ENCODE measurements at regions not wholly inside any gene's neighbourhood (a gene's known extent, or its start where the extent isn't known, plus 50 kb on each side); places are given as distances from the start of the nearest gene placed in this dataset.

GRCh38 chr6:91713911-91714310 is 1127.0 kb upstream of the MAP3K7 start:
- no peaks in the 10 kb centered on the region for H3K27me3 ChIP-seq (ENCODE audit: control insufficient read depth in 5 of 5, insufficient read depth in 4 of 5, low read length in 5 of 5)
- H3K4me3 ChIP-seq (ENCODE audit: low read depth in 1 of 5, low read length in 5 of 5): no peak overlapping the region
- no peak overlapping the region for H3K27ac ChIP-seq (ENCODE audit: low read depth, low read length)
- no peak overlapping the region for H3K9ac ChIP-seq (ENCODE audit: low read length in 5 of 5)
- no peaks in the 10 kb centered on the region for H3K4me1 ChIP-seq (ENCODE audit: control insufficient read depth in 5 of 5, insufficient read depth in 5 of 5, low read length in 5 of 5)
- no peaks in the 10 kb centered on the region for H3K36me3 ChIP-seq (ENCODE audit: control insufficient read depth in 5 of 5, insufficient read depth in 5 of 5, low read length in 5 of 5)
- H3K9me3 ChIP-seq (ENCODE audit: control insufficient read depth in 5 of 5, low read length in 5 of 5): peaks cover 0 to 2% (median 0%) of the 10 kb centered on the region in 5 donors

- Histone ChIP-seq H3K36me3 (ENCODE audit: control insufficient read depth in 5 of 5, insufficient read depth in 5 of 5, low read length in 5 of 5) (no peaks in the 10 kb centered on the region), H3K27ac (ENCODE audit: low read depth, low read length) (no peak overlapping the region), H3K4me1 (ENCODE audit: control insufficient read depth in 5 of 5, insufficient read depth in 5 of 5, low read length in 5 of 5) (no peaks in the 10 kb centered on the region), H3K9ac (ENCODE audit: low read length in 5 of 5) (no peak overlapping the region), H3K9me3 (ENCODE audit: control insufficient read depth in 5 of 5, low read length in 5 of 5) (no peaks in the 10 kb centered on the region), H3K4me3 (ENCODE audit: low read depth in 1 of 5, low read length in 5 of 5) (no peak overlapping the region), H3K27me3 (ENCODE audit: control insufficient read depth in 5 of 5, insufficient read depth in 4 of 5, low read length in 5 of 5) (no peaks in the 10 kb centered on the region)
These were observed 1124.6 kb upstream of the MAP3K7 start for GRCh38 chr6:91711518-91711917.

- H3K27ac ChIP-seq (ENCODE audit: low read depth, low read length): no peak overlapping the region
- H3K4me3 ChIP-seq (ENCODE audit: low read depth in 1 of 5, low read length in 5 of 5): no peak overlapping the region
- H3K9me3 ChIP-seq (ENCODE audit: control insufficient read depth in 5 of 5, low read length in 5 of 5): no peaks in the 10 kb centered on the region
- no peak overlapping the region for H3K9ac ChIP-seq (ENCODE audit: low read length in 5 of 5)
- H3K4me1 ChIP-seq (ENCODE audit: control insufficient read depth in 5 of 5, insufficient read depth in 5 of 5, low read length in 5 of 5): no peaks in the 10 kb centered on the region
- H3K27me3 ChIP-seq (ENCODE audit: control insufficient read depth in 5 of 5, insufficient read depth in 4 of 5, low read length in 5 of 5): no peaks in the 10 kb centered on the region
- no peaks in the 10 kb centered on the region for H3K36me3 ChIP-seq (ENCODE audit: control insufficient read depth in 5 of 5, insufficient read depth in 5 of 5, low read length in 5 of 5)
These were observed 1123.5 kb upstream of the MAP3K7 start for GRCh38 chr6:91710342-91710741.

- Histone ChIP-seq H3K4me1 (ENCODE audit: control insufficient read depth in 5 of 5, insufficient read depth in 5 of 5, low read length in 5 of 5) (no peaks in the 10 kb centered on the region), H3K27ac (ENCODE audit: low read depth, low read length) (no peak overlapping the region), H3K4me3 (ENCODE audit: low read depth in 1 of 5, low read length in 5 of 5) (no peak overlapping the region), H3K36me3 (ENCODE audit: control insufficient read depth in 5 of 5, insufficient read depth in 5 of 5, low read length in 5 of 5) (no peaks in the 10 kb centered on the region), H3K9me3 (ENCODE audit: control insufficient read depth in 5 of 5, low read length in 5 of 5) (no peaks in the 10 kb centered on the region), H3K9ac (ENCODE audit: low read length in 5 of 5) (no peak overlapping the region), H3K27me3 (ENCODE audit: control insufficient read depth in 5 of 5, insufficient read depth in 4 of 5, low read length in 5 of 5) (no peaks in the 10 kb centered on the region)
These were observed 1121.7 kb upstream of the MAP3K7 start for GRCh38 chr6:91708534-91708933.

- Histone ChIP-seq H3K27me3 (ENCODE audit: control insufficient read depth in 5 of 5, insufficient read depth in 4 of 5, low read length in 5 of 5) (no peaks in the 10 kb centered on the region), H3K9ac (ENCODE audit: low read length in 5 of 5) (no peak overlapping the region), H3K36me3 (ENCODE audit: control insufficient read depth in 5 of 5, insufficient read depth in 5 of 5, low read length in 5 of 5) (no peaks in the 10 kb centered on the region), H3K9me3 (ENCODE audit: control insufficient read depth in 5 of 5, low read length in 5 of 5) (no peaks in the 10 kb centered on the region), H3K4me1 (ENCODE audit: control insufficient read depth in 5 of 5, insufficient read depth in 5 of 5, low read length in 5 of 5) (no peaks in the 10 kb centered on the region), H3K27ac (ENCODE audit: low read depth, low read length) (no peak overlapping the region), H3K4me3 (ENCODE audit: low read depth in 1 of 5, low read length in 5 of 5) (no peak overlapping the region)
These were observed 1118.8 kb upstream of the MAP3K7 start for GRCh38 chr6:91705646-91706045.

GRCh38 chr6:91704531-91704930 is 1117.7 kb upstream of the MAP3K7 start:
- Histone ChIP-seq H3K36me3 (ENCODE audit: control insufficient read depth in 5 of 5, insufficient read depth in 5 of 5, low read length in 5 of 5) (no peaks in the 10 kb centered on the region), H3K27me3 (ENCODE audit: control insufficient read depth in 5 of 5, insufficient read depth in 4 of 5, low read length in 5 of 5) (no peaks in the 10 kb centered on the region), H3K27ac (ENCODE audit: low read depth, low read length) (no peak overlapping the region), H3K4me1 (ENCODE audit: control insufficient read depth in 5 of 5, insufficient read depth in 5 of 5, low read length in 5 of 5) (no peaks in the 10 kb centered on the region), H3K4me3 (ENCODE audit: low read depth in 1 of 5, low read length in 5 of 5) (no peak overlapping the region), H3K9me3 (ENCODE audit: control insufficient read depth in 5 of 5, low read length in 5 of 5) (no peaks in the 10 kb centered on the region), H3K9ac (ENCODE audit: low read length in 5 of 5) (no peak overlapping the region)

- no peak overlapping the region for H3K27ac ChIP-seq (ENCODE audit: low read depth, low read length)
- no peak overlapping the region for H3K4me3 ChIP-seq (ENCODE audit: low read depth in 1 of 5, low read length in 5 of 5)
- H3K36me3 ChIP-seq (ENCODE audit: control insufficient read depth in 5 of 5, insufficient read depth in 5 of 5, low read length in 5 of 5): no peaks in the 10 kb centered on the region
- H3K27me3 ChIP-seq (ENCODE audit: control insufficient read depth in 5 of 5, insufficient read depth in 4 of 5, low read length in 5 of 5): no peaks in the 10 kb centered on the region
- H3K4me1 ChIP-seq (ENCODE audit: control insufficient read depth in 5 of 5, insufficient read depth in 5 of 5, low read length in 5 of 5): no peaks in the 10 kb centered on the region
- H3K9me3 ChIP-seq (ENCODE audit: control insufficient read depth in 5 of 5, low read length in 5 of 5): no peaks in the 10 kb centered on the region
- no peak overlapping the region for H3K9ac ChIP-seq (ENCODE audit: low read length in 5 of 5)
These were observed 1110.3 kb upstream of the MAP3K7 start for GRCh38 chr6:91697010-91697695.

- Histone ChIP-seq H3K4me3 (ENCODE audit: low read depth in 1 of 5, low read length in 5 of 5) (no peak overlapping the region), H3K9ac (ENCODE audit: low read length in 5 of 5) (no peak overlapping the region)
These were observed 1108.3 kb upstream of the MAP3K7 start for GRCh38 chr6:91695221-91695620.

GRCh38 chr6:91694016-91694654 is 1107.3 kb upstream of the MAP3K7 start:
- Histone ChIP-seq H3K27me3 (ENCODE audit: control insufficient read depth in 5 of 5, insufficient read depth in 4 of 5, low read length in 5 of 5) (no peaks in the 10 kb centered on the region), H3K9ac (ENCODE audit: low read length in 5 of 5) (no peak overlapping the region), H3K4me1 (ENCODE audit: control insufficient read depth in 5 of 5, insufficient read depth in 5 of 5, low read length in 5 of 5) (no peaks in the 10 kb centered on the region)

More at GRCh38 chr6:91695221-91695620, 1108.3 kb upstream of the MAP3K7 start:
- Histone ChIP-seq H3K9me3 (ENCODE audit: control insufficient read depth in 5 of 5, low read length in 5 of 5) (no peaks in the 10 kb centered on the region), H3K36me3 (ENCODE audit: control insufficient read depth in 5 of 5, insufficient read depth in 5 of 5, low read length in 5 of 5) (no peaks in the 10 kb centered on the region), H3K27ac (ENCODE audit: low read depth, low read length) (no peak overlapping the region), H3K27me3 (ENCODE audit: control insufficient read depth in 5 of 5, insufficient read depth in 4 of 5, low read length in 5 of 5) (no peaks in the 10 kb centered on the region), H3K4me1 (ENCODE audit: control insufficient read depth in 5 of 5, insufficient read depth in 5 of 5, low read length in 5 of 5) (no peaks in the 10 kb centered on the region)

GRCh38 chr6:91691449-91691848 is 1104.6 kb upstream of the MAP3K7 start:
- Histone ChIP-seq H3K4me3 (ENCODE audit: low read depth in 1 of 5, low read length in 5 of 5) (no peak overlapping the region), H3K9ac (ENCODE audit: low read length in 5 of 5) (no peak overlapping the region), H3K4me1 (ENCODE audit: control insufficient read depth in 5 of 5, insufficient read depth in 5 of 5, low read length in 5 of 5) (no peaks in the 10 kb centered on the region), H3K36me3 (ENCODE audit: control insufficient read depth in 5 of 5, insufficient read depth in 5 of 5, low read length in 5 of 5) (no peaks in the 10 kb centered on the region), H3K27me3 (ENCODE audit: control insufficient read depth in 5 of 5, insufficient read depth in 4 of 5, low read length in 5 of 5) (no peaks in the 10 kb centered on the region), H3K27ac (ENCODE audit: low read depth, low read length) (no peak overlapping the region), H3K9me3 (ENCODE audit: control insufficient read depth in 5 of 5, low read length in 5 of 5) (no peaks in the 10 kb centered on the region)

More at GRCh38 chr6:91694016-91694654, 1107.3 kb upstream of the MAP3K7 start:
- no peaks in the 10 kb centered on the region for H3K9me3 ChIP-seq (ENCODE audit: control insufficient read depth in 5 of 5, low read length in 5 of 5)
- H3K36me3 ChIP-seq (ENCODE audit: control insufficient read depth in 5 of 5, insufficient read depth in 5 of 5, low read length in 5 of 5): no peaks in the 10 kb centered on the region
- no peak overlapping the region for H3K27ac ChIP-seq (ENCODE audit: low read depth, low read length)
- H3K4me3 ChIP-seq (ENCODE audit: low read depth in 1 of 5, low read length in 5 of 5): no peak overlapping the region

Data from subcutaneous abdominal adipose tissue (tissue), 5 donors.